ENCODE measurements at regions not wholly inside any gene's neighbourhood (a gene's known extent, or its start where the extent isn't known, plus 50 kb on each side); places are given as distances from the start of the nearest gene placed in this dataset.

- TF ChIP-seq TAF1 (IDR thresholded peaks at IDR 0.05; ENCODE audit: borderline replicate concordance, insufficient read depth, low read length) (no peak), SIN3A (IDR thresholded peaks at IDR 0.05; ENCODE audit: borderline replicate concordance, insufficient read depth, low read length) (no peak), POLR2AphosphoS5 (IDR thresholded peaks at IDR 0.05; ENCODE audit: low read depth, low read length) (no peak)
- TF ChIP-seq, protein P1, sequence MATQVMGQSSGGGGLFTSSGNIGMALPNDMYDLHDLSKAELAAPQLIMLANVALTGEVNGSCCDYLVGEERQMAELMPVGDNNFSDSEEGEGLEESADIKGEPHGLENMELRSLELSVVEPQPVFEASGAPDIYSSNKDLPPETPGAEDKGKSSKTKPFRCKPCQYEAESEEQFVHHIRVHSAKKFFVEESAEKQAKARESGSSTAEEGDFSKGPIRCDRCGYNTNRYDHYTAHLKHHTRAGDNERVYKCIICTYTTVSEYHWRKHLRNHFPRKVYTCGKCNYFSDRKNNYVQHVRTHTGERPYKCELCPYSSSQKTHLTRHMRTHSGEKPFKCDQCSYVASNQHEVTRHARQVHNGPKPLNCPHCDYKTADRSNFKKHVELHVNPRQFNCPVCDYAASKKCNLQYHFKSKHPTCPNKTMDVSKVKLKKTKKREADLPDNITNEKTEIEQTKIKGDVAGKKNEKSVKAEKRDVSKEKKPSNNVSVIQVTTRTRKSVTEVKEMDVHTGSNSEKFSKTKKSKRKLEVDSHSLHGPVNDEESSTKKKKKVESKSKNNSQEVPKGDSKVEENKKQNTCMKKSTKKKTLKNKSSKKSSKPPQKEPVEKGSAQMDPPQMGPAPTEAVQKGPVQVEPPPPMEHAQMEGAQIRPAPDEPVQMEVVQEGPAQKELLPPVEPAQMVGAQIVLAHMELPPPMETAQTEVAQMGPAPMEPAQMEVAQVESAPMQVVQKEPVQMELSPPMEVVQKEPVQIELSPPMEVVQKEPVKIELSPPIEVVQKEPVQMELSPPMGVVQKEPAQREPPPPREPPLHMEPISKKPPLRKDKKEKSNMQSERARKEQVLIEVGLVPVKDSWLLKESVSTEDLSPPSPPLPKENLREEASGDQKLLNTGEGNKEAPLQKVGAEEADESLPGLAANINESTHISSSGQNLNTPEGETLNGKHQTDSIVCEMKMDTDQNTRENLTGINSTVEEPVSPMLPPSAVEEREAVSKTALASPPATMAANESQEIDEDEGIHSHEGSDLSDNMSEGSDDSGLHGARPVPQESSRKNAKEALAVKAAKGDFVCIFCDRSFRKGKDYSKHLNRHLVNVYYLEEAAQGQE (IDR thresholded peaks at IDR 0.05; ENCODE audit: insufficient read depth in 1 of 2, low read depth in 2 of 2, low read length in 2 of 2): no peak
Measured at GRCh38 chr2:120614901-120615300, 120.8 kb upstream of the GLI2 start.

All from PFSK-1 (cell line).